ENCODE measurements at regions not wholly inside any gene's neighbourhood (a gene's known extent, or its start where the extent isn't known, plus 50 kb on each side); places are given as distances from the start of the nearest gene placed in this dataset.

DNA sequence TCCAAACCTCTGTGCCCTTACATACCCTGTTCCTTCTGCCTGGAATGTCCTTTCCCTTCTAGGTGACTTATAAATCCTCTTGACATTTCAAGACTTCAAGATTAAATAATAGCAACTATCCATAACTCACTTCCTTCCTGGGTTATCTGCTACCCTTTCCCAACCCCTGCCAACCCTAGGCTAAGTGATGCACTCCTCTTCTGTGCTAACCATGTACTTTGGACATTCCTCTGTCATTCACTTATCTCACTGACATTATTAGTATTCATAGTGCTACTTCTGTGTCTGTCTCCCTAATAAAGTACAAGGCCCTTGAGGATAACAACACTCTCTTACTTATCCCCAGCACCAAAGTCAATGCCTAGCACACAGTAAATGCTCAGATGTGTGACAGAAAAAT is 307.1 kb downstream of the ENC1 start:
- TF ChIP-seq CEBPB (IDR thresholded peaks at IDR 0.05): no peak
- no peak for TF ChIP-seq RAD21 (IDR thresholded peaks at IDR 0.05; ENCODE audit: low read depth)
- TF ChIP-seq TEAD4 (IDR thresholded peaks at IDR 0.05): no peak
- no peak for TF ChIP-seq TCF12 (IDR thresholded peaks at IDR 0.05; ENCODE audit: low read depth)

DNA sequence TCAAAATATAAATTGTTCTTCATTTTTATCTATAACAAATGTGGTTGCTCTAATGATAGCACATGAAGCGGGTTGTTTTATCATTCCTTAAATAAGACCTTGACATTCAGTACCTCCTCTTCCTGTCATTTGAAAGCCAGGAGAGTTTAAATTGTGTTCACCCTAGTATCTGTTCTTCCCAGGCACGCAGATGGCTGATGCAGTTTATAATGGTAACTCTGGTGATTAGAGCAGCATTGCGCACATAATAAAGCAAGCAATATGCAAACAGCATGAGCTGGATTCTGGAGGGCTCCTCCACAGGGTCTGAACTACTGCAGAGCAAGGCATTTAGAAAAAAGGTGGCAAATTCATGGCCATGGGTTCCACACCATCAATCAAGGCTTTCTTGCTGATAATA is 307.8 kb downstream of the ENC1 start:
- TF ChIP-seq NFIC (IDR thresholded peaks at IDR 0.05) (no peak), TEAD4 (IDR thresholded peaks at IDR 0.05) (no peak), CEBPB (IDR thresholded peaks at IDR 0.05) (no peak), EP300 (IDR thresholded peaks at IDR 0.05; ENCODE audit: borderline replicate concordance) (no peak), FOXM1 (IDR thresholded peaks at IDR 0.05; ENCODE audit: borderline replicate concordance, low read depth) (no peak), TCF12 (IDR thresholded peaks at IDR 0.05; ENCODE audit: low read depth) (no peak), RAD21 (IDR thresholded peaks at IDR 0.05; ENCODE audit: low read depth) (no peak), TAF1 (IDR thresholded peaks at IDR 0.05; ENCODE audit: low read depth) (no peak), CREB1 (IDR thresholded peaks at IDR 0.05; ENCODE audit: low read depth) (no peak), EGR1 (IDR thresholded peaks at IDR 0.05) (no peak), YY1 (IDR thresholded peaks at IDR 0.05; ENCODE audit: low read depth) (no peak), ZBTB7A (IDR thresholded peaks at IDR 0.05; ENCODE audit: low read depth) (no peak)
- TF ChIP-seq, protein P1, sequence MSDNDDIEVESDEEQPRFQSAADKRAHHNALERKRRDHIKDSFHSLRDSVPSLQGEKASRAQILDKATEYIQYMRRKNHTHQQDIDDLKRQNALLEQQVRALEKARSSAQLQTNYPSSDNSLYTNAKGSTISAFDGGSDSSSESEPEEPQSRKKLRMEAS (IDR thresholded peaks at IDR 0.05): no peak
- TF ChIP-seq, protein P2, sequence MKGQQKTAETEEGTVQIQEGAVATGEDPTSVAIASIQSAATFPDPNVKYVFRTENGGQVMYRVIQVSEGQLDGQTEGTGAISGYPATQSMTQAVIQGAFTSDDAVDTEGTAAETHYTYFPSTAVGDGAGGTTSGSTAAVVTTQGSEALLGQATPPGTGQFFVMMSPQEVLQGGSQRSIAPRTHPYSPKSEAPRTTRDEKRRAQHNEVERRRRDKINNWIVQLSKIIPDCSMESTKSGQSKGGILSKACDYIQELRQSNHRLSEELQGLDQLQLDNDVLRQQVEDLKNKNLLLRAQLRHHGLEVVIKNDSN (IDR thresholded peaks at IDR 0.05): no peak
- TF ChIP-seq, protein P3, sequence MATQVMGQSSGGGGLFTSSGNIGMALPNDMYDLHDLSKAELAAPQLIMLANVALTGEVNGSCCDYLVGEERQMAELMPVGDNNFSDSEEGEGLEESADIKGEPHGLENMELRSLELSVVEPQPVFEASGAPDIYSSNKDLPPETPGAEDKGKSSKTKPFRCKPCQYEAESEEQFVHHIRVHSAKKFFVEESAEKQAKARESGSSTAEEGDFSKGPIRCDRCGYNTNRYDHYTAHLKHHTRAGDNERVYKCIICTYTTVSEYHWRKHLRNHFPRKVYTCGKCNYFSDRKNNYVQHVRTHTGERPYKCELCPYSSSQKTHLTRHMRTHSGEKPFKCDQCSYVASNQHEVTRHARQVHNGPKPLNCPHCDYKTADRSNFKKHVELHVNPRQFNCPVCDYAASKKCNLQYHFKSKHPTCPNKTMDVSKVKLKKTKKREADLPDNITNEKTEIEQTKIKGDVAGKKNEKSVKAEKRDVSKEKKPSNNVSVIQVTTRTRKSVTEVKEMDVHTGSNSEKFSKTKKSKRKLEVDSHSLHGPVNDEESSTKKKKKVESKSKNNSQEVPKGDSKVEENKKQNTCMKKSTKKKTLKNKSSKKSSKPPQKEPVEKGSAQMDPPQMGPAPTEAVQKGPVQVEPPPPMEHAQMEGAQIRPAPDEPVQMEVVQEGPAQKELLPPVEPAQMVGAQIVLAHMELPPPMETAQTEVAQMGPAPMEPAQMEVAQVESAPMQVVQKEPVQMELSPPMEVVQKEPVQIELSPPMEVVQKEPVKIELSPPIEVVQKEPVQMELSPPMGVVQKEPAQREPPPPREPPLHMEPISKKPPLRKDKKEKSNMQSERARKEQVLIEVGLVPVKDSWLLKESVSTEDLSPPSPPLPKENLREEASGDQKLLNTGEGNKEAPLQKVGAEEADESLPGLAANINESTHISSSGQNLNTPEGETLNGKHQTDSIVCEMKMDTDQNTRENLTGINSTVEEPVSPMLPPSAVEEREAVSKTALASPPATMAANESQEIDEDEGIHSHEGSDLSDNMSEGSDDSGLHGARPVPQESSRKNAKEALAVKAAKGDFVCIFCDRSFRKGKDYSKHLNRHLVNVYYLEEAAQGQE (IDR thresholded peaks at IDR 0.05; ENCODE audit: low read depth): no peak

DNA sequence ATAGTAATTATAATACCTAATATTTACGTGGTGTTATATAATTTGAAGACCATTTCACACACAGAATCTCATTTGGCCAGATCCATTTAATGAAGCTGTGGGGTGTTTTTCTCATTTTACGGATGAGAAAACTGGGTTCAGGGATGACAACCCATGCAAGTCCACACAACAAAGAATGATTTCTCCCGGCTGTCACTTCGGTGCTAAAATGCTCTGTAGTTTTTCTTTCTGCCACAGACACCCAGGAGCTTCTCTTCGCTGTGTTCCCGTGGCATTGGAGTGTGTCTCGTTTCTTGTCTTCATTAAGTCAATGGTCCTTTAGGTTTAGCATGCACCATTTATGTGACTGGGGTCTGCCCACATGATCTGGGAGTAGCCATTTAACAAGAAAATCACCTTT is 308.5 kb downstream of the ENC1 start:
- TF ChIP-seq YY1 (IDR thresholded peaks at IDR 0.05; ENCODE audit: low read depth) (no peak), CEBPB (IDR thresholded peaks at IDR 0.05) (no peak), EP300 (IDR thresholded peaks at IDR 0.05; ENCODE audit: borderline replicate concordance) (no peak), ZBTB7A (IDR thresholded peaks at IDR 0.05; ENCODE audit: low read depth) (no peak), CREB1 (IDR thresholded peaks at IDR 0.05; ENCODE audit: low read depth) (no peak), EGR1 (IDR thresholded peaks at IDR 0.05) (no peak), RAD21 (IDR thresholded peaks at IDR 0.05; ENCODE audit: low read depth) (no peak), TCF12 (IDR thresholded peaks at IDR 0.05; ENCODE audit: low read depth) (no peak), FOXM1 (IDR thresholded peaks at IDR 0.05; ENCODE audit: borderline replicate concordance, low read depth) (no peak), NFIC (IDR thresholded peaks at IDR 0.05) (no peak), TEAD4 (IDR thresholded peaks at IDR 0.05) (no peak)
- TF ChIP-seq, protein P2 (IDR thresholded peaks at IDR 0.05): no peak
- TF ChIP-seq, protein P3 (IDR thresholded peaks at IDR 0.05; ENCODE audit: low read depth): no peak
- TF ChIP-seq, protein P1 (IDR thresholded peaks at IDR 0.05): no peak

DNA sequence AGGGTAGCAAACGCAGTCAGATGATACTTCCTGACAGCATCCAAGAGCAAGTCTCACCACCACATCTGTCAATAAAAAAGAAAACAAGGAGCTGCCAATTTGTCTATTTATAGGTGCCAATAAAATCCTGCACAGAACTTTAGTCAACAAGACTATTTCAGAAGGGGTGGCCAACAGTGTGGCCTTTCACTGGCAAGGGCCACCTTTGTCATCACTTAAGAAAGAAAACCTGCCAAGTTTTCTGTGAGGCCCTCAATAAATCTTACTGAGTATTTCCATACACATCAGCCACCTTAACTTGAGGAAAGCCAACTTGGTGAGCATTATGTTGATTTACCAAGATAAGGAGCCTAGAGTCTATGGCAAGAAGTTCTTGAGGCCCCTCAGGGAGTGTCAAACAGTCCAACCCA is 312.3 kb downstream of the ENC1 start:
- no peak for TF ChIP-seq EGR1 (IDR thresholded peaks at IDR 0.05)
- TF ChIP-seq TCF12 (IDR thresholded peaks at IDR 0.05; ENCODE audit: low read depth): no peak
- TF ChIP-seq NFIC (IDR thresholded peaks at IDR 0.05): no peak
- TF ChIP-seq EP300 (IDR thresholded peaks at IDR 0.05; ENCODE audit: borderline replicate concordance): no peak
- no peak for TF ChIP-seq CREB1 (IDR thresholded peaks at IDR 0.05; ENCODE audit: low read depth)
- TF ChIP-seq, protein P3 (IDR thresholded peaks at IDR 0.05; ENCODE audit: low read depth): no peak
- TF ChIP-seq, protein P2 (IDR thresholded peaks at IDR 0.05): no peak
- TF ChIP-seq CEBPB (IDR thresholded peaks at IDR 0.05): no peak
